GM12878 (cell line): ENCODE measurements at regions not wholly inside any gene's neighbourhood (a gene's known extent, or its start where the extent isn't known, plus 50 kb on each side); places are given as distances from the start of the nearest gene placed in this dataset.

Experiments used
- ATAC-seq: fragments of 200-7000 bp; cut with Tn5 transposase; 3 replicates; pipeline ENCODE4 v1.9.1; 2020; ENCODE audit warnings: mild to moderate bottlenecking, moderate library complexity
- BruUV-seq: library from RNA; stranded (reverse); fragments of 400-500 nt; replicated peaks from 2 replicates; lab custom pipeline; 2021; lab: Mats Ljungman, UMichigan
- CTCF ChIA-PET: fragments of 300-600 bp; sonication (Branson Sonifier 250); formaldehyde crosslinking; extraction: SDS; loops from one replicate; lab custom pipeline; 2021; ENCODE audit warnings: inconsistent platforms; lab: Yijun Ruan, JAX
- POLR2A ChIA-PET: fragments of 350-600 bp; formaldehyde crosslinking; extraction: SDS; loops from one replicate; lab custom pipeline; 2021; ENCODE audit warnings: inconsistent platforms; lab: Charles Lee
- RAD21 ChIA-PET: fragments of 300-600 bp; sonication (Branson Sonifier 250); formaldehyde crosslinking; loops from one replicate; lab custom pipeline; 2023; ENCODE audit warnings: antibody characterized with exemption; ENCODE audit not compliant: unreplicated experiment; lab: Charles Lee
- SMC1A ChIA-PET: fragments of 300-600 bp; sonication (Branson Sonifier 250); formaldehyde crosslinking; loops from one replicate; lab custom pipeline; 2023; ENCODE audit not compliant: unreplicated experiment, uncharacterized antibody; lab: Charles Lee
- DNase-seq: peaks from one replicate; pipeline ENCODE4 v3.0.0-alpha.2; 2011; ENCODE audit warnings: low read depth, low spot score
- FAIRE-seq: peaks from 3 replicates; lab custom pipeline; 2011; peaks lifted over from hg19 to GRCh38; lab: Jason Lieb, UNC
- H2AFZ ChIP-seq: 2 replicates; pipeline ENCODE4 v1.6.0; 2011; ENCODE audit warnings: low read depth, low read length, control low read depth; ENCODE audit not compliant: control insufficient read depth
- H3K27ac ChIP-seq: 2 replicates; pipeline ENCODE4 v1.5.1; 2011; ENCODE audit warnings: control low read depth; ENCODE audit not compliant: control insufficient read depth, insufficient read depth
- H3K27me3 ChIP-seq, 2 experiments: replicated peaks in 1 of 2; 2 replicates each; pipeline versions ENCODE4 v1.6.0 to v1.6.1; 2011; ENCODE audit warnings: low read length in 1 of 2; ENCODE audit not compliant: control insufficient read depth in 2 of 2, insufficient read depth in 2 of 2
- H3K36me3 ChIP-seq, 2 experiments: 2 replicates each; pipeline ENCODE4 v1.5.1; 2011; ENCODE audit warnings: low read length in 1 of 2; ENCODE audit not compliant: control insufficient read depth in 2 of 2, insufficient read depth in 2 of 2
- H3K4me1 ChIP-seq: 2 replicates; pipeline ENCODE4 v1.6.1; 2011; ENCODE audit warnings: mild to moderate bottlenecking, low read length, moderate library complexity, mixed read lengths; ENCODE audit not compliant: control insufficient read depth, insufficient read depth
- H3K4me2 ChIP-seq: 2 replicates; pipeline ENCODE4 v1.6.0; 2011; ENCODE audit warnings: control low read depth; ENCODE audit not compliant: control insufficient read depth, insufficient read depth
- H3K4me3 ChIP-seq: fragments of 200-600 bp; sonication (generic); 2 replicates; pipeline ENCODE4 v1.5.1; 2016
- H3K79me2 ChIP-seq: 2 replicates; pipeline ENCODE4 v1.6.0; 2011; ENCODE audit warnings: low read length; ENCODE audit not compliant: control insufficient read depth, insufficient read depth
- H3K9ac ChIP-seq: 2 replicates; pipeline ENCODE4 v1.8.0; 2011; ENCODE audit warnings: low read length, control low read depth, mixed read lengths; ENCODE audit not compliant: control insufficient read depth, insufficient read depth
- H3K9me3 ChIP-seq: replicated peaks from 3 replicates; pipeline ENCODE4 v1.5.1; 2011; ENCODE audit warnings: mild to moderate bottlenecking, low read length; ENCODE audit not compliant: control insufficient read depth, insufficient read depth
- H4K20me1 ChIP-seq: 2 replicates; pipeline ENCODE4 v1.6.0; 2011; ENCODE audit not compliant: control insufficient read depth, insufficient read depth
- BCL11A ChIP-seq: IDR thresholded peaks from 2 replicates; pipeline ENCODE4 v1.6.1; 2011; ENCODE audit warnings: low read depth, low read length
- BHLHE40 ChIP-seq, 2 experiments: fragments of 450-650 bp in 1 of 2; IDR thresholded peaks; 2 replicates each; pipeline ENCODE4 v1.6.1; 2011 to 2017; ENCODE audit warnings: low read depth in 2 of 2, borderline replicate concordance in 1 of 2, improper control_type of control experiment in 1 of 2, low read length in 1 of 2, mild to moderate bottlenecking in 1 of 2
- CHD4 ChIP-seq: fragments of 200-600 bp; sonication (generic); IDR thresholded peaks from 2 replicates; pipeline ENCODE4 v1.6.1; 2016; ENCODE audit warnings: mild to moderate bottlenecking
- EP300 ChIP-seq, 2 experiments: fragments of 150-350 bp in 1 of 2; IDR thresholded peaks; 2 replicates each; pipeline ENCODE4 v1.6.1; 2011 to 2012; ENCODE audit warnings: low read depth in 2 of 2, low read length in 2 of 2, borderline replicate concordance in 1 of 2, improper control_type of control experiment in 1 of 2, inconsistent platforms in 1 of 2; ENCODE audit not compliant: control insufficient read depth in 1 of 2
- NBN ChIP-seq: fragments of 450-650 bp; IDR thresholded peaks from 2 replicates; pipeline ENCODE4 v1.6.1; 2016
- NFYB ChIP-seq: IDR thresholded peaks from 2 replicates; pipeline ENCODE4 v1.6.1; 2011; ENCODE audit warnings: low read depth, mild to moderate bottlenecking, low read length, improper control_type of control experiment, moderate library complexity; ENCODE audit not compliant: insufficient read depth
- NR2C2 ChIP-seq: IDR thresholded peaks from 2 replicates; pipeline ENCODE4 v1.6.1; 2011; ENCODE audit warnings: borderline replicate concordance, low read depth; ENCODE audit not compliant: control insufficient read depth, insufficient read length
- PML ChIP-seq: IDR thresholded peaks from 2 replicates; pipeline ENCODE4 v1.6.1; 2012; ENCODE audit warnings: low read length, inconsistent platforms
- SMAD1 ChIP-seq: fragments of 450-650 bp; IDR thresholded peaks from 2 replicates; pipeline ENCODE4 v1.6.1; 2018; ENCODE audit warnings: mild to moderate bottlenecking, low read depth; ENCODE audit not compliant: partially characterized antibody
- TAF1 ChIP-seq: IDR thresholded peaks from 2 replicates; pipeline ENCODE4 v1.6.1; 2011; ENCODE audit warnings: mild to moderate bottlenecking, low read depth, low read length, borderline replicate concordance
- WGBS: methylation state at CpG from one replicate; pipeline ENCODE4 v1.1.6; 2016; ENCODE audit warnings: low lambda C conversion rate; ENCODE audit not compliant: insufficient replicate concordance, insufficient coverage; ENCODE audit errors: missing lambda C conversion rate; 5-methylcytosine and 5-hydroxymethylcytosine counted together
- in situ Hi-C: fragments of 300-500 bp; cut with MboI; formaldehyde crosslinking; loops from 9 replicates; pipeline ENCODE4 v1.14.3; 2018; ENCODE audit warnings: mixed read lengths
- intact Hi-C: fragments of 100-400 bp; cut with micrococcal nuclease; formaldehyde crosslinking; loops from one replicate; pipeline ENCODE4 v1.14.2; 2022; ENCODE audit not compliant: unreplicated experiment
- TF ChIP-seq, protein P1 (sequence below): fragments of 450-650 bp; IDR thresholded peaks from 2 replicates; pipeline ENCODE4 v1.6.1; 2014; ENCODE audit warnings: mild to moderate bottlenecking

DNA sequence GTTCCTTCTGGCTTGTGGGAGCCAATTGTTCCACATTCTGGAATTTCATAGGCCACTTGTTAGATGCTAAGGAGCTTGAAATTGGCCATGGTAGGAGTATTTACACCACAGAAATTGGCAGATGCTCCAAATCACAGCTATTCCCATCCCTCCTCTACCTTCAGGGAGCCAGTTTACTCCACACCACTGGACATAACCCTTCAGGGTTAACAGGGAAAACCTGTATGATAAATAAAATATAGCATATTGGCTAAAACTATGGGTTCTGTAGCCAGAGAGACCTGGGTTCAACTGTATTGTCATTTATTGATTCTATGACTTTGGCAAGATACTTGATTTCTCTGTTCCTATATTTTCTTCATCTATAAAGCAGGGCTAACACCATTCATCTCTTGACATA, 384.2 kb upstream of the PROK2 start (continued):
- TF ChIP-seq NR2C2 (no peak), EP300 (IDR thresholded peaks at IDR 0.05; ENCODE audit: borderline replicate concordance in 1 of 2, control insufficient read depth in 1 of 2, low read depth in 2 of 2, low read length in 2 of 2) (no peak), NBN (no peak), BHLHE40 (IDR thresholded peaks at IDR 0.05; ENCODE audit: borderline replicate concordance in 1 of 2, low read depth in 2 of 2, low read length in 1 of 2) (no peak), BCL11A (no peak), CHD4 (no peak), NFYB (no peak)

DNA sequence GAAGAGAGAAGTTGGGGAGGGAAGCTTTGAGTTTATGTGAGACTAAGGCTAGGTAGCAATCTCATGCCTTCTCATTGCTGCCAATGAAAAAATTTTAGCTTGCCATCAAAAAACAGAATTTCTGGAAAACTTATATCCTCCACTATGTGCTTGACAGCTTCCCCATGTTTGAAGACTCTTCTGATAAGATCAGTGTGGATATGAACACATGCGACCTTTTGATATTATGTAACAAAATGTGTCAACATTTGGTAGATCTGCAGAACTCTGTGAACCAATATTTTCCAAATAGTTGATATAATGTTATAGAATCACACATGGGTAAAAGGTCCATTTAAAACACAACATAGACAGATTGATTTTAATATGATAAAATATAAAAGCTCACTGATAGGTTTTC, 380.9 kb upstream of the PROK2 start:
- intact Hi-C loops, result loop anchor here (10.0 kb wide), 2 partner anchors 211 to 519 kb away; no protein-coding TSS in a partner anchor
- no TSS peak for BruUV-seq
- H3K27me3 ChIP-seq, result no peaks in the 10 kb centered on the region
- ChIA-PET SMC1A (interaction anchor here (1.1 to 6.6 kb wide), 7 partner anchors 10 to 188 kb away, joined by 3 to 46 read pairs (median 5); no protein-coding TSS in a partner anchor), CTCF (interaction anchor here (0.9 to 1.4 kb wide), 4 partner anchors 8 to 291 kb away, joined by 3 to 4 read pairs (median 3); no protein-coding TSS in a partner anchor)
- TF ChIP-seq, protein P1, sequence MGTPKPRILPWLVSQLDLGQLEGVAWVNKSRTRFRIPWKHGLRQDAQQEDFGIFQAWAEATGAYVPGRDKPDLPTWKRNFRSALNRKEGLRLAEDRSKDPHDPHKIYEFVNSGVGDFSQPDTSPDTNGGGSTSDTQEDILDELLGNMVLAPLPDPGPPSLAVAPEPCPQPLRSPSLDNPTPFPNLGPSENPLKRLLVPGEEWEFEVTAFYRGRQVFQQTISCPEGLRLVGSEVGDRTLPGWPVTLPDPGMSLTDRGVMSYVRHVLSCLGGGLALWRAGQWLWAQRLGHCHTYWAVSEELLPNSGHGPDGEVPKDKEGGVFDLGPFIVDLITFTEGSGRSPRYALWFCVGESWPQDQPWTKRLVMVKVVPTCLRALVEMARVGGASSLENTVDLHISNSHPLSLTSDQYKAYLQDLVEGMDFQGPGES, result no peak
- no peak for TF ChIP-seq SMAD1
- no peak for TF ChIP-seq NR2C2
- no peak for TF ChIP-seq PML
- TF ChIP-seq TAF1, result no peak
- TF ChIP-seq, all 136 proteins: peak for 0
- ATAC-seq, result no peak
- Histone ChIP-seq H2AFZ (no peak overlapping the region), H3K9me3 (no peaks in the 10 kb centered on the region; the same call in 2 of the 3 replicates), H4K20me1 (no peaks in the 10 kb centered on the region), H3K4me3 (no peak overlapping the region), H3K4me1 (peaks cover 35% of the 10 kb centered on the region), H3K4me2 (no peak overlapping the region), H3K79me2 (no peaks in the 10 kb centered on the region), H3K27ac (no peak overlapping the region), H3K9ac (no peak overlapping the region), H3K36me3 (no peaks in the 10 kb centered on the region)
- FAIRE-seq, result no peak
- ChIA-PET POLR2A (interaction anchor here (0.7 to 2.2 kb wide), 5 partner anchors 10 to 182 kb away, joined by 3 to 10 read pairs (median 3); no protein-coding TSS in a partner anchor), RAD21 (interaction anchor here (0.7 to 1.4 kb wide), 6 partner anchors 9 to 655 kb away, joined by 3 to 7 read pairs (median 4); no protein-coding TSS in a partner anchor)
- in situ Hi-C loops, result no loop called here
- WGBS, result 91% methylated on average over 1 of the region's 1 CpG
- DNase-seq, result no peak
